ENCODE measurements at regions not wholly inside any gene's neighbourhood (a gene's known extent, or its start where the extent isn't known, plus 50 kb on each side); places are given as distances from the start of the nearest gene placed in this dataset.
A peak's percentile ranks its signal among the peaks of the same experiment; 100 is the strongest.

DNA sequence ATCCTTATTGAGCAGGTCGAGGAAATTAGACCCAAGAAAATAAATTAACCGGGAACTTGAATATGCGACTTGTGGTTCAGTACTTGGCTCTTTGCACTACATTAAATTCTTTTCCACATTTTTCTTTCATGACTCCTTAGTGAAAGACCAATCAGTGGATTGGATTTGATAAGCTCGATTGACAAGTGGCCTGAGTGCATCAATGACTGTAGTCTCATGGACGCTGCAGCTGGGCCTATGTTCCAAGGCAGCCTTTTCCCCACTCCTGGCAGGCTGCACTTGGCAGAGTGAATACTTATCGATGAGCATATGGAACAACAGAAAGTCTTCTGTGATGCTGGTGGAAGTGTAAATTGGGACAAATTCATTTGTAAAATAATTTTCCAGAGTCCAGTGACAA is 210.8 kb upstream of the EXOC2 start:
- Histone ChIP-seq H3K27ac (ENCODE audit: insufficient read depth, low read length) (no peak overlapping the region), H3K79me2 (ENCODE audit: control insufficient read depth, insufficient read depth, low read length) (no peaks in the 10 kb centered on the region), H4K20me1 (ENCODE audit: control insufficient read depth, extremely low read depth, insufficient read depth, low read length) (no peaks in the 10 kb centered on the region), H3K9ac (ENCODE audit: insufficient read depth, low read length) (no peak overlapping the region), H3K4me3 (replicated peaks in 1 of 4; ENCODE audit: control extremely low read depth in 1 of 4, insufficient read depth in 1 of 4, low read depth in 3 of 4, low read length in 4 of 4) (no peak overlapping the region), H3K4me1 (ENCODE audit: control insufficient read depth, extremely low read depth, insufficient read depth, low read length) (peaks cover 18% of the 10 kb centered on the region), H3K9me3 (ENCODE audit: control insufficient read depth, insufficient read depth, low read depth, low read length) (no peaks in the 10 kb centered on the region), H3K4me2 (ENCODE audit: extremely low read depth, insufficient read depth, low read length) (peak overlapping the region; percentile 27), H3K27me3 (ENCODE audit: control insufficient read depth, insufficient read depth, low read length) (peaks cover 4% of the 10 kb centered on the region), H2AFZ (ENCODE audit: low read length) (no peak overlapping the region), H3K36me3 (ENCODE audit: control insufficient read depth, insufficient read depth, low read length) (no peaks in the 10 kb centered on the region)
- TF ChIP-seq, protein P1, sequence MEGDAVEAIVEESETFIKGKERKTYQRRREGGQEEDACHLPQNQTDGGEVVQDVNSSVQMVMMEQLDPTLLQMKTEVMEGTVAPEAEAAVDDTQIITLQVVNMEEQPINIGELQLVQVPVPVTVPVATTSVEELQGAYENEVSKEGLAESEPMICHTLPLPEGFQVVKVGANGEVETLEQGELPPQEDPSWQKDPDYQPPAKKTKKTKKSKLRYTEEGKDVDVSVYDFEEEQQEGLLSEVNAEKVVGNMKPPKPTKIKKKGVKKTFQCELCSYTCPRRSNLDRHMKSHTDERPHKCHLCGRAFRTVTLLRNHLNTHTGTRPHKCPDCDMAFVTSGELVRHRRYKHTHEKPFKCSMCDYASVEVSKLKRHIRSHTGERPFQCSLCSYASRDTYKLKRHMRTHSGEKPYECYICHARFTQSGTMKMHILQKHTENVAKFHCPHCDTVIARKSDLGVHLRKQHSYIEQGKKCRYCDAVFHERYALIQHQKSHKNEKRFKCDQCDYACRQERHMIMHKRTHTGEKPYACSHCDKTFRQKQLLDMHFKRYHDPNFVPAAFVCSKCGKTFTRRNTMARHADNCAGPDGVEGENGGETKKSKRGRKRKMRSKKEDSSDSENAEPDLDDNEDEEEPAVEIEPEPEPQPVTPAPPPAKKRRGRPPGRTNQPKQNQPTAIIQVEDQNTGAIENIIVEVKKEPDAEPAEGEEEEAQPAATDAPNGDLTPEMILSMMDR (conservative IDR thresholded peaks at IDR 0.05 in 1 of 2, IDR thresholded peaks at IDR 0.05 in 1 of 2; ENCODE audit: low read depth in 1 of 2, low read length in 2 of 2), result no peak
- TF ChIP-seq EZH2 (IDR thresholded peaks at IDR 0.05; ENCODE audit: low read length, missing control alignments), result no peak
- DNase-seq (ENCODE audit: low read depth in 2 of 2), result peak; percentile 67 to 72

DNA sequence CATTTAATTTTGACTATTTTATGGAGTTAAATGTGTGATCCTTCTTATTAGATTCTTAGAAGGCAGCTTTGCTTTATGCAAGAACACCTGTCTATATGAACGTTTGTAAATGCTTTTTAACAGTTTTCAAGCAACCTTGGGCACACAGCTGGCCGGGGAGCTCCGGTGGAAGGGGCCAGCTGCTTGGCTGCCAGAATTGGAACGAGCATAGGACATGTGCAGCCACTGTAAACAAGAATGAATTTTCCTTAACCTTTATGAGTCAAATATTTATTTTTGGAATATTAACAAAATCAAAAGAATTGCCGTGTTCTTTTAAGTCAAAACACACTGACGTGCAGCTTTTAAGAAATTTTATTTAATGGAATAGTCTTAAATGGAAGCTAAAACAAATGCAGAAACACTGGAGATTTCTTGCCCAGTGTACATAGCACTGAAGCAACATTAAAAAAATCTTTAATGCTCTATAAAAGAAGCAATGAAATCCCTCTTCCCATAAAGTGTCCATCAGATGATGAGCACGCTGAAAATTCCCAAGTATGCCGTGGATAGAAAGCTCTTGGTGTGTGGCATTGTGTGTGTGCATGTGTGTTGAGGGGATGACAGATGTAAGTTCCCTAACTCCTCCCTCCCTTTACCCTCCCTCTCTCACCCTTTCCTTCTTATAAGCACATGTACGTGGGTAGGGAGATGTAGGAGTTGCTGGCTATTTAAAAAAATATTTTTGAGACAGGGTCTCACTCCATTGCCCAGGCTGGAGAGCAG is 208.9 kb upstream of the EXOC2 start:
- Histone ChIP-seq H3K4me2 (ENCODE audit: extremely low read depth, insufficient read depth, low read length) (peak overlapping the region; percentile 84), H4K20me1 (ENCODE audit: control insufficient read depth, extremely low read depth, insufficient read depth, low read length) (no peaks in the 10 kb centered on the region), H3K36me3 (ENCODE audit: control insufficient read depth, insufficient read depth, low read length) (no peaks in the 10 kb centered on the region), H3K27ac (ENCODE audit: insufficient read depth, low read length) (peak overlapping the region; percentile 28), H2AFZ (ENCODE audit: low read length) (no peak overlapping the region), H3K4me1 (ENCODE audit: control insufficient read depth, extremely low read depth, insufficient read depth, low read length) (peaks cover 18% of the 10 kb centered on the region), H3K9ac (ENCODE audit: insufficient read depth, low read length) (no peak overlapping the region), H3K79me2 (ENCODE audit: control insufficient read depth, insufficient read depth, low read length) (no peaks in the 10 kb centered on the region), H3K27me3 (ENCODE audit: control insufficient read depth, insufficient read depth, low read length) (peaks cover 4% of the 10 kb centered on the region), H3K4me3 (replicated peaks in 1 of 4; ENCODE audit: control extremely low read depth in 1 of 4, insufficient read depth in 1 of 4, low read depth in 3 of 4, low read length in 4 of 4) (peak overlapping the region in 1 of 4 experiments; percentile 8), H3K9me3 (ENCODE audit: control insufficient read depth, insufficient read depth, low read depth, low read length) (no peaks in the 10 kb centered on the region)
- no peak for TF ChIP-seq EZH2 (IDR thresholded peaks at IDR 0.05; ENCODE audit: low read length, missing control alignments)
- TF ChIP-seq, protein P1 (conservative IDR thresholded peaks at IDR 0.05 in 1 of 2, IDR thresholded peaks at IDR 0.05 in 1 of 2; ENCODE audit: low read depth in 1 of 2, low read length in 2 of 2), result no peak
- peak in 1 of 2 donors; percentile 78 for DNase-seq (ENCODE audit: low read depth in 2 of 2)

DNA sequence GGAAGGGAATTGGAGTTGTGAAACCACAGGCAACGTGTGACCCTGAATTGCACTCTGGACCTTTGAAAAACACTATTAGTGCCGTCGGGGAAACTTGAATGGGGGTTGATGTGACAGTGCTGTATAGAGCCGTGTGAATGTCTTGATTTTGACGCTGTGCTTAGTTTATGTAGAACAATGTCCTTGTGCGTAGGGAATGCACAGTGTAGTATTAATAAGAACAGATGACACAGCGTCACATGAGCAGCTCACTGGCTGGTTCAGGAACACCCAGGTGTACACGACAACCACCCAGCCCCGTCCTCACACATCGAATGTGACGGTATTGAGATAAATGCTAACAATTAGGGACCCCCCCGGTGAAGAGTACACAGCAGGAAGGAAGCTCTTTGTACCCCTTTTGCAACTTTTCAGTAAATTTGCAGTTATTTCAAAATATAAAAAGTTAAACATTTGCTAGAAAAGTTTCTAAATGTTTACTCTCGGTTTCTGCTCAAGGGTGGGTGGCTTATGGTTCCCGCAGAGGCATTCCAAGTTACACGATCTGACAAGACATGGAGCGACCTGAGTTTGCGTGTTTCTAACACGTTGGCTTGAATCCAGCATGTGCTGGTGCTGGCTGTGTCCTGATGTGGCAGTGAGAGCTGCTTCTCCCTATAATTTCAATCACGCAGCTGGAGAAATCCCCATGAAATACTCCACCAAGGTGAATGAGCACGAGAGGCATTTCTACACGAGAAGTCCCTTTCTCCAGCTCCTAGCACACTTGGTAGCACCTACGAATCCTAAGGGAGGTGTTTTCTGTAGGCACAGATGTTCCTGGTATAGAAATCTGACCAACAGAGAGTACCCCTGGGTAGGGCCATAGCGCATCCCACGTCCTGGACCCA is 208.0 kb upstream of the EXOC2 start:
- no peak for TF ChIP-seq EZH2 (IDR thresholded peaks at IDR 0.05; ENCODE audit: low read length, missing control alignments)
- TF ChIP-seq, protein P1 (conservative IDR thresholded peaks at IDR 0.05 in 1 of 2, IDR thresholded peaks at IDR 0.05 in 1 of 2; ENCODE audit: low read depth in 1 of 2, low read length in 2 of 2), result no peak
- Histone ChIP-seq H3K36me3 (ENCODE audit: control insufficient read depth, insufficient read depth, low read length) (no peaks in the 10 kb centered on the region), H3K27me3 (ENCODE audit: control insufficient read depth, insufficient read depth, low read length) (peaks cover 6% of the 10 kb centered on the region), H3K4me3 (replicated peaks in 1 of 4; ENCODE audit: control extremely low read depth in 1 of 4, insufficient read depth in 1 of 4, low read depth in 3 of 4, low read length in 4 of 4) (peak overlapping the region in 1 of 4 experiments; percentile 5), H3K27ac (ENCODE audit: insufficient read depth, low read length) (no peak overlapping the region), H3K9ac (ENCODE audit: insufficient read depth, low read length) (no peak overlapping the region), H3K4me2 (ENCODE audit: extremely low read depth, insufficient read depth, low read length) (peak overlapping the region; percentile 84), H3K4me1 (ENCODE audit: control insufficient read depth, extremely low read depth, insufficient read depth, low read length) (peaks cover 18% of the 10 kb centered on the region), H3K9me3 (ENCODE audit: control insufficient read depth, insufficient read depth, low read depth, low read length) (no peaks in the 10 kb centered on the region), H2AFZ (ENCODE audit: low read length) (no peak overlapping the region), H4K20me1 (ENCODE audit: control insufficient read depth, extremely low read depth, insufficient read depth, low read length) (no peaks in the 10 kb centered on the region), H3K79me2 (ENCODE audit: control insufficient read depth, insufficient read depth, low read length) (no peaks in the 10 kb centered on the region)
- DNase-seq (ENCODE audit: low read depth in 2 of 2), result no peak
